ENCODE measurements at regions not wholly inside any gene's neighbourhood (a gene's known extent, or its start where the extent isn't known, plus 50 kb on each side); places are given as distances from the start of the nearest gene placed in this dataset.

- no peak overlapping the region for H3K27ac ChIP-seq
- TF ChIP-seq CTCF (conservative IDR thresholded peaks at IDR 0.05) (no peak), ZFX (IDR thresholded peaks at IDR 0.05) (no peak)
Measured at GRCh38 chr1:117812869-117813511, 116.4 kb downstream of the GDAP2 start.
